ENCODE measurements at regions not wholly inside any gene's neighbourhood (a gene's known extent, or its start where the extent isn't known, plus 50 kb on each side); places are given as distances from the start of the nearest gene placed in this dataset.

GRCh38 chr1:217097819-217098218 is 374.6 kb upstream of the ESRRG start:
- Histone ChIP-seq H3K9me3 (ENCODE audit: control insufficient read depth in 4 of 4, low read length in 3 of 4) (no peaks in the 10 kb centered on the region), H3K27ac (ENCODE audit: low read depth in 1 of 2, low read length in 2 of 2) (no peak overlapping the region), H3K4me1 (ENCODE audit: control insufficient read depth in 4 of 4, insufficient read depth in 4 of 4, low read length in 3 of 4) (no peaks in the 10 kb centered on the region), H3K4me3 (ENCODE audit: low read depth in 1 of 3, low read length in 3 of 3) (no peak overlapping the region), H3K36me3 (ENCODE audit: control insufficient read depth in 4 of 4, insufficient read depth in 3 of 4, low read depth in 1 of 4, low read length in 3 of 4) (no peaks in the 10 kb centered on the region), H3K9ac (ENCODE audit: low read depth in 1 of 2, low read length in 2 of 2) (no peak overlapping the region), H3K27me3 (ENCODE audit: control insufficient read depth in 4 of 4, insufficient read depth in 4 of 4, low read length in 3 of 4) (peaks cover 0 to 4% (median 0%) of the 10 kb centered on the region in 4 donors)
- TF ChIP-seq ATF3 (IDR thresholded peaks at IDR 0.05) (no peak), JUND (IDR thresholded peaks at IDR 0.05) (no peak), ZBTB33 (IDR thresholded peaks at IDR 0.05) (no peak), REST (IDR thresholded peaks at IDR 0.05) (no peak), TAF1 (conservative IDR thresholded peaks at IDR 0.05) (no peak), NR2F2 (IDR thresholded peaks at IDR 0.05) (no peak), SP1 (IDR thresholded peaks at IDR 0.05) (no peak), CTCF (IDR thresholded peaks at IDR 0.05; ENCODE audit: low read depth, low read length, missing input control) (no peak), RXRA (IDR thresholded peaks at IDR 0.05) (no peak), RAD21 (IDR thresholded peaks at IDR 0.05) (no peak), FOXA1 (IDR thresholded peaks at IDR 0.05) (no peak), HNF4A (conservative IDR thresholded peaks at IDR 0.05) (no peak), FOXA2 (IDR thresholded peaks at IDR 0.05) (no peak), EGR1 (IDR thresholded peaks at IDR 0.05; ENCODE audit: low read depth in 2 of 2) (no peak), GABPA (IDR thresholded peaks at IDR 0.05 in 1 of 2, conservative IDR thresholded peaks at IDR 0.05 in 1 of 2) (no peak), YY1 (IDR thresholded peaks at IDR 0.05) (no peak)
- DNase-seq (ENCODE audit: low spot score), result no peak

- no peak for TF ChIP-seq HNF4A (conservative IDR thresholded peaks at IDR 0.05)
- Histone ChIP-seq H3K9me3 (ENCODE audit: control insufficient read depth in 4 of 4, low read length in 3 of 4) (no peaks in the 10 kb centered on the region), H3K4me1 (ENCODE audit: control insufficient read depth in 4 of 4, insufficient read depth in 4 of 4, low read length in 3 of 4) (no peaks in the 10 kb centered on the region), H3K36me3 (ENCODE audit: control insufficient read depth in 4 of 4, insufficient read depth in 3 of 4, low read depth in 1 of 4, low read length in 3 of 4) (no peaks in the 10 kb centered on the region), H3K9ac (ENCODE audit: low read depth in 1 of 2, low read length in 2 of 2) (no peak overlapping the region), H3K4me3 (ENCODE audit: low read depth in 1 of 3, low read length in 3 of 3) (no peak overlapping the region), H3K27me3 (ENCODE audit: control insufficient read depth in 4 of 4, insufficient read depth in 4 of 4, low read length in 3 of 4) (peaks cover 0 to 4% (median 0%) of the 10 kb centered on the region in 4 donors), H3K27ac (ENCODE audit: low read depth in 1 of 2, low read length in 2 of 2) (no peak overlapping the region)
- WGBS, result 68% methylated on average over 7 of the region's 7 CpGs
- no peak for DNase-seq (ENCODE audit: low spot score)
Measured at GRCh38 chr1:217096200-217096599, 373.0 kb upstream of the ESRRG start.
